ENCODE measurements at regions not wholly inside any gene's neighbourhood (a gene's known extent, or its start where the extent isn't known, plus 50 kb on each side); places are given as distances from the start of the nearest gene placed in this dataset.

DNA sequence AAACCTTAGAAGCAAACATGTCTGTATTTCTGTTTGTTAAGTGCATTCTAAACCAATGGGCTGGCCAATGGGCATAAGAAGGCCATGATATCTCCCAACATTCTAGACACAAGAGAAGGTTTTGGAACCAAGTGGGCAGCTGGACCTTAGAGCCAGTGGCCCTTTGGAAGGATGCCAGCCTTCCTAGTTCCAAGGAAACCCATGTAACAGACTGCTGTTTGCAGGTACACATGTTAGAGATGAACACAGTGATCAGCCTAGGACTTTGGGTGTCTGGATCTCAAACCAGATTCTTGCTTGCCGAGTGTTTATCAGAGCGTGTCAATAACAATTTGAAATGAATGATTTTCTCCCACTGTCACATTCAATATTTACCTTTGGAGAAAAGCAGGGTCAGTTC is 97.5 kb upstream of the COPS8 start:
- peak overlapping the region in 1 of 2 donors; percentile 71 for H3K27ac ChIP-seq
- no peak overlapping the region for H3K4me3 ChIP-seq
- no peak for DNase-seq (ENCODE audit: low spot score)
- TF ChIP-seq, protein P1, sequence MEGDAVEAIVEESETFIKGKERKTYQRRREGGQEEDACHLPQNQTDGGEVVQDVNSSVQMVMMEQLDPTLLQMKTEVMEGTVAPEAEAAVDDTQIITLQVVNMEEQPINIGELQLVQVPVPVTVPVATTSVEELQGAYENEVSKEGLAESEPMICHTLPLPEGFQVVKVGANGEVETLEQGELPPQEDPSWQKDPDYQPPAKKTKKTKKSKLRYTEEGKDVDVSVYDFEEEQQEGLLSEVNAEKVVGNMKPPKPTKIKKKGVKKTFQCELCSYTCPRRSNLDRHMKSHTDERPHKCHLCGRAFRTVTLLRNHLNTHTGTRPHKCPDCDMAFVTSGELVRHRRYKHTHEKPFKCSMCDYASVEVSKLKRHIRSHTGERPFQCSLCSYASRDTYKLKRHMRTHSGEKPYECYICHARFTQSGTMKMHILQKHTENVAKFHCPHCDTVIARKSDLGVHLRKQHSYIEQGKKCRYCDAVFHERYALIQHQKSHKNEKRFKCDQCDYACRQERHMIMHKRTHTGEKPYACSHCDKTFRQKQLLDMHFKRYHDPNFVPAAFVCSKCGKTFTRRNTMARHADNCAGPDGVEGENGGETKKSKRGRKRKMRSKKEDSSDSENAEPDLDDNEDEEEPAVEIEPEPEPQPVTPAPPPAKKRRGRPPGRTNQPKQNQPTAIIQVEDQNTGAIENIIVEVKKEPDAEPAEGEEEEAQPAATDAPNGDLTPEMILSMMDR (IDR thresholded peaks at IDR 0.05): no peak

GRCh38 chr2:236988690-236989624 is 96.7 kb upstream of the COPS8 start:
- TF ChIP-seq, protein P1 (IDR thresholded peaks at IDR 0.05): no peak
- Histone ChIP-seq H3K4me3 (no peak overlapping the region), H3K27ac (peak overlapping the region; percentile 34 to 75)
- DNase-seq (ENCODE audit: low spot score): peak; percentile 84

GRCh38 chr2:236990552-236990951 is 95.1 kb upstream of the COPS8 start:
- DNase-seq (ENCODE audit: low spot score): no peak
- TF ChIP-seq, protein P1 (IDR thresholded peaks at IDR 0.05): no peak
- Histone ChIP-seq H3K27ac (no peak overlapping the region), H3K4me3 (no peak overlapping the region)

- no peak overlapping the region for H3K27ac ChIP-seq
- TF ChIP-seq, protein P1 (IDR thresholded peaks at IDR 0.05): no peak
- no peak overlapping the region for H3K4me3 ChIP-seq
- no peak for DNase-seq (ENCODE audit: low spot score)
These were observed 93.8 kb upstream of the COPS8 start for GRCh38 chr2:236991874-236992273.

DNA sequence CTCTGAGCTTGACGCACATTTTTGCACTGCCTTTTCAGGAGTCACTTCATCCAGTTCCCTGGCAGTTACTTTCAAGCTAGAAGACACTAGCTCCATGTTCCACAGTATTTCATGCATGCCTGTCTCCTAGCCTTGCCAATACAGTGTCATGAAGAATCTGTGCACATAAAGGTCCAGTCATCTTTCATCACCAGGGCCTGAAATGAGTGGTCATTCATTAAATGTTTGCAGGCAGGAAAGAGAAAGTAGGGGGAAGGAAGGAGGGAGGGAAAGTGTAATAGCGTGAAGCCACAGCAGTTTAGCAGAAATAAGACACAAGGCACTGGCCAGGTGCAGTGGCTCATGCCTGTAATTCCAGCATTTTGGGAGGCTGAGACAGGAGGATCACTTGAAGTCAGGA is 92.4 kb upstream of the COPS8 start:
- TF ChIP-seq, protein P1 (IDR thresholded peaks at IDR 0.05): no peak
- Histone ChIP-seq H3K4me3 (no peak overlapping the region), H3K27ac (no peak overlapping the region)
- DNase-seq (ENCODE audit: low spot score): no peak

DNA sequence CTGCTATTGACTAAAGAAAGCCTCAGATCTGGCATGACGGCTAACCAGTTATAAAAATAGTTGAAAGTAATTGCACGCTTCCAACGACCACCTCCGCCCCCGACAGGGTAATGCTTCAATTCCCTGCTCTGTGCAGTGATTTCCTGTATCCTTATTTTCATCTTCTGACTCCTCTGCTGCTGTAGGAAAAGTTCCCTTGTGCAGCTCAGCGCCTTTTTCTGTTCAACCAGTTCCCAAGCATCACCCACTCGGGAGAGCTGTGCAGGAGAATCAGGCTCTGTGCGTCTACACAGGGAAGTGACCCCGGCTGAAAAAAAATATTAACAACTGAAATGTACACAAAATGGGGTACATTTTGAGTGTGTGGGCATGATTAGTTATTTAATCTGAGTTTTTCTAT is 91.3 kb upstream of the COPS8 start:
- TF ChIP-seq, protein P1 (IDR thresholded peaks at IDR 0.05): no peak
- DNase-seq (ENCODE audit: low spot score): no peak
- no peak overlapping the region for H3K4me3 ChIP-seq
- H3K27ac ChIP-seq: no peak overlapping the region
